Muscle of leg (tissue), 3 donors: ENCODE measurements at regions not wholly inside any gene's neighbourhood (a gene's known extent, or its start where the extent isn't known, plus 50 kb on each side); places are given as distances from the start of the nearest gene placed in this dataset.
A peak's percentile ranks its signal among the peaks of the same experiment; 100 is the strongest.
"Not testable (repeated sequence)": the region's sequence is repeated elsewhere in the genome, so short reads cannot be mapped to it uniquely, and the experiment has no call there.

ENCODE experiments used
- DNase-seq: peaks from one replicate; pipeline ENCODE4 v3.0.0; 2013
- H3K27ac ChIP-seq: one replicate; pipeline ENCODE4 v1.5.1; 2013; ENCODE audit warnings: mild to moderate bottlenecking, low read length, control low read depth
- H3K27me3 ChIP-seq: one replicate; pipeline ENCODE4 v1.6.1; 2013; ENCODE audit warnings: low read length; ENCODE audit not compliant: control insufficient read depth, insufficient read depth
- H3K36me3 ChIP-seq: one replicate; pipeline ENCODE4 v1.6.1; 2013; ENCODE audit warnings: low read length; ENCODE audit not compliant: control insufficient read depth, insufficient read depth
- H3K4me1 ChIP-seq: one replicate; pipeline ENCODE4 v1.6.1; 2013; ENCODE audit warnings: low read length; ENCODE audit not compliant: control insufficient read depth, insufficient read depth
- H3K4me3 ChIP-seq: one replicate; pipeline ENCODE4 v1.5.1; 2013; ENCODE audit warnings: low read length, control low read depth
- H3K9me3 ChIP-seq: replicated peaks from 2 replicates; pipeline ENCODE4 v1.6.1; 2013; ENCODE audit warnings: low read depth, low read length; ENCODE audit not compliant: control insufficient read depth
- WGBS: methylation state at CpG from one replicate; pipeline ENCODE4 v1.1.5; 2013; ENCODE audit warnings: missing lambda C conversion rate; ENCODE audit not compliant: insufficient coverage; 5-methylcytosine and 5-hydroxymethylcytosine counted together

DNA sequence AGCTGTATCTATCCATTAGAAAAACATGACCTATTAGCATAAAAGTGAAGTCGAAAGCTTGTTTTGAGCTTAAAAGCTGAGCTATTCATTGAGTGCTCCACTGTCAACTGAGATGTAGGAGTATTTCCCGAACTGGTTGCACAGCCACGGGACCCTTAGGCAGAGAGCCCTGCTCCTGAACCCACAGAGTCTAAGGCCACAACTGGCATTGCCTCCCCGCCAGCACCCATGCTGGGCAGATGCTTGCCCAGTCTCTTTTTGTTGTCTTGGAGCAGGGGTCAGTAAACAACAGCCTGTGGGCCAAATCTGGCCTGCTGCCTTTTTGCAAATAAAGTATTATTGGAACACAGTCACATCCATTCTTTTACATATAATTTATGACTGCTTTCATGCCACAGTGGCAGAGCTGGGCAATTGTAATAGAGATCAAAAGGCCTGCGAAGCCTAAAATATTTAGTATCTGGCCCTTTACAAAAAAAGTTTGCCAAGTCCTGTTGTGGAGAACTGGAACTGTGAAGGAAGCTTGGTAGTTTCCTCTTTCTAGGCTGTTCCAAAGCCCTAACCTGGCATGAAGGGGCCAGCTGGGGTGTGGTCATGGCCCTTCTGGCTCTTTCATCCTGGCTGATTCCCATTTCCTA, 58.4 kb upstream of the WAPL start:
- no peaks in the 10 kb centered on the region for H3K4me1 ChIP-seq
- H3K36me3 ChIP-seq: no peaks in the 10 kb centered on the region
- no peak for DNase-seq
- H3K9me3 ChIP-seq: no peaks in the 10 kb centered on the region
- no peak overlapping the region for H3K27ac ChIP-seq
- H3K27me3 ChIP-seq: peaks cover 6% of the 10 kb centered on the region
- WGBS: 91% methylated on average over 5 of the region's 5 CpGs
- H3K4me3 ChIP-seq: no peak overlapping the region

DNA sequence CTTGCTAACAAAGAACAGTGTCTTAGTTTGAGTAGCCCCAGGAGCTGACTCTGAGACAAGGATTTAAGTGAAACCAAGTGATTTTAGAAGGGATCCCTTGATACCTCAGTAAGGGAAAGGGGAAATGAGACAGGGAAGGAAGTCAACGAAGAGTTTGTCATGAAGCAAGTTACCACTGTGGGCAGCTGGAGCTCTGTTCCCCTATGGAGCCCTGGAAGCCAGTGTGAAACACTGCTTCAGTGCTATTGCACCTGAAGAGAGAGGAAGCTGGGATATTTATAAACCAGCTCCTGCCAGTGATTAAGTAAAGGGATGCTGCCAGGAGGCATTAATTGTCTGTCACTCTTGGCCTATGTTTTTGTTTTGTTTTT, 58.9 kb upstream of the WAPL start:
- Histone ChIP-seq H3K4me3 (no peak overlapping the region), H3K27ac (no peak overlapping the region), H3K36me3 (no peaks in the 10 kb centered on the region), H3K27me3 (peaks cover 6% of the 10 kb centered on the region), H3K9me3 (no peaks in the 10 kb centered on the region), H3K4me1 (peaks cover 5% of the 10 kb centered on the region)
- peak; percentile 42 for DNase-seq
- 40% methylated on average over 1 of the region's 1 CpG for WGBS

DNA sequence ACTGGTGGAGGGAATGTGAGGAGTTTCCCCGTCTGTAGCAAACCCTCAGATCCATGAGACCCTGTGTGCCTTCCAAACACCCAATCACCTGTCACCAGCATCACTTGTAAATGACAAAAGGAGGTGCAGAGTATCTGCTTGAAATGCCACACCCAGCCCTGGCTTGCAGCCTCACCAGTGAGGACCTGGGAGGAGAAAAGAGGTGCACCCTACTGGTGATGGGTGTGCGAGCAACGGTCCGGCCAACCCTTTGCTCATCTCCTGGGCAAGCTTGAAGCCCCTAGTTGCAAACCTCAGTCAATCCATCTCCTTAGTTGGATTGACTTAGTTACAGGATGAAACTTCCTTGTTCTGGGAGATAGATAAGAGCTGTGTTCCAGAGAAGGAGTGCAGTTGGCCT, 62.4 kb upstream of the WAPL start:
- WGBS: 10% methylated on average over 2 of the region's 4 CpGs
- Histone ChIP-seq H3K9me3 (no peaks in the 10 kb centered on the region), H3K36me3 (no peaks in the 10 kb centered on the region), H3K4me1 (peaks cover 7% of the 10 kb centered on the region), H3K4me3 (no peak overlapping the region), H3K27me3 (peaks cover 6% of the 10 kb centered on the region), H3K27ac (no peak overlapping the region)
- no peak for DNase-seq

DNA sequence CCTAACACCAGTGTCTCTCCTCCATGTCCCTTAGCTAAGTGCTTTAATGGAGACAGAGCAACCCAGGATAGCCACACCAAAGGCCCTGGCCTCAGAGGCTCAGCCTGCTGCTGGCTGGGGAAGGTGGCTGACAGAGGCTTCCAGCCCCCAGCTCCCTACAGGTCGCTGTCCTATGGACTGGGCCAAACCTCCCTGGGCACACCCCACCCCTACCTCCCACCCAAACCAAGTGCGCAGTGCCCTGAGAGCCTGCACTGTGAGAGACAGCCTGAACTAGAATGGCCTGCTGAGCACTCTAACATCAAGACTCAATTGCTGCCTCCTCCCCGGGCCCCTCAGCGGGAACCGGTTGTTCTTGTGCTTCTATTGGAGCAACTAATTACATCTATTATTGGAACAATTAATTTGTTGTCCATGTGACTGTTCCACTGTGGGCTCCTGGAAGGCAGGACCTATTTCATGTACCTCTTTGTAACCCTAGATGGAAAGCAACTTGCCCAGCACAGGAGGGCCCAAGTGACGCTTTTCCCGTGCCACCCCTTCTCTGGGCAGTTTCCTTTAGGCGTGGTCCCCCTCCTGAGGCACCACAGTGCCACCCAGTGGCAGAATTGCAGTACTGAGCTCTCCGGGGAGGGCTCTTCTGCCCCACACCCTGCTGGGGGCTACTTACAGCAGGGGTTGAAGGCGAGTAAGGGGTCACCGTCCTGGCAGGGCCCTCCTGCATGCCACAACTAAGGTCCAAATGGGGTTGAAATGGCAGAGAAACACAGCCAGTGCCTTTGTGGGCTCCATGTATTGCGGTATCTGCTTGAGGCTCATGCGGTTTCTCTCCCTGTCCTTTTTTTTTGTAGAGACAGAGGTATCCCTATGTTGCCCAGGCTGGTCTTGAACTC, 63.7 kb upstream of the WAPL start:
- 22% methylated on average over 7 of the region's 13 CpGs for WGBS
- no peak overlapping the region for H3K4me3 ChIP-seq
- peaks cover 7% of the 10 kb centered on the region for H3K4me1 ChIP-seq
- H3K27me3 ChIP-seq: peaks cover 6% of the 10 kb centered on the region
- no peak overlapping the region for H3K27ac ChIP-seq
- H3K36me3 ChIP-seq: no peaks in the 10 kb centered on the region
- DNase-seq: peak; percentile 57
- no peaks in the 10 kb centered on the region for H3K9me3 ChIP-seq

DNA sequence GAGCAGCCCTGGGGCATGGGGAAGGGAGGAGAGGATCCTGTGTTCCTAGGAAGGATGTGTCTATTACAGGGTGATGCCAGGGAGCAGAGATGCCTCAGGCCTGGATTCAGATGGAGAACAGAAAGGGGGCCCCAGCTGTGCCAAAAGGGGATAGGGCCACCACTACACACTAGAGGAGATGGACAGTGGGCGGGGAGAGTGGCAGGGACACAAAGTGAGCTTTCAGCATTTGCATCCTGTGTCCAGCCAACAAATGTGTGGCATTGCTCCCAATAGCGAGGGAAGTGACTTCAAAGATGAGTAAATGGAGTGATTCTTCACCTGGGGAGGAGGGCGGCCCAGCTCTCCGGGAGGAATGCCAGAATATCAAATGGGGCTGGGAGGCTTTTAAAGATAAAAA, 64.9 kb upstream of the WAPL start:
- H3K36me3 ChIP-seq: no peaks in the 10 kb centered on the region
- H3K4me3 ChIP-seq: no peak overlapping the region
- DNase-seq: no peak
- H3K9me3 ChIP-seq: no peaks in the 10 kb centered on the region
- H3K4me1 ChIP-seq: peaks cover 7% of the 10 kb centered on the region
- 27% methylated on average over 2 of the region's 4 CpGs for WGBS
- peaks cover 6% of the 10 kb centered on the region for H3K27me3 ChIP-seq
- no peak overlapping the region for H3K27ac ChIP-seq

DNA sequence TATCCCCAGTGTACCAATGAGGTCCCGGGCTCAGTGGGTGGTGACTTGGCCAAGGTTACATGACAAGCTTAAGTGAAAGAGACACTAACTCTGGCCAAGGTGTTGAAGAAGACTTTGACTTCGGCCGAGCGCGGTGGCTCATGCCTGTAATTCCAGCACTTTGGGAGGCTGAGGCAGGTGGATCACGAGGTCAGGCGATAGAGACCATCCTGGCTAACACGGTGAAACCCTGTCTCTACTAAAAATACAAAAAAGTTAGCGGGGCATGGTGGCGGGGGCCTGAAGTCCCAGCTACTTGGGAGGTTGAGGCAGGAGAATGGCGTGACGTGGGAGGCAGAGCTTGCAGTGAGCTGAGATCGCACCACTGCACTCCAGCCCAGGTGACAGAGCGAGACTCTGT, 65.6 kb upstream of the OPN4 start:
- not testable (repeated sequence) for H3K27me3 ChIP-seq, H3K4me1 ChIP-seq, H3K27ac ChIP-seq, H3K4me3 ChIP-seq, H3K36me3 ChIP-seq, DNase-seq, H3K9me3 ChIP-seq
- WGBS: 93% methylated on average over 7 of the region's 14 CpGs

DNA sequence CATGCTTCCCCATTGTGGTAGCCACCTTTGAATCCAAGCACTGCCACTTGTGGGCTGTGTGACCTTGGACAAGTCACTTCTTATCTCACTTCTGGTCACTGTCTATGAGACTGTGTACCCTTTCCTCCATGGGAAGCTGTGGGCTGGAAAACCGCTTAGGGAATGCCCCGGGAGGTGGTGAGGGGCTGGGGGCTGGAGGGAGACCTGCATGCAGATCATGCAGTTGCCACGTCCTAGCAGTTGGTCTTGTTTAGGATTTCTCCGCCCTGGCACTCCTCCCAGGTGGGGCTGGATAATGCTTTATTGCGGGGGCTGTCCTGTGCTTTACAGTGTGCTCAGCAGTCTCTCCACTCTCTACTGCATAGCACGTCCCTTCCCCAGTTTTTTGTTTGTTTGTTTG, 62.9 kb upstream of the OPN4 start:
- DNase-seq: no peak
- H3K27ac ChIP-seq: no peak overlapping the region
- H3K27me3 ChIP-seq: no peaks in the 10 kb centered on the region

DNA sequence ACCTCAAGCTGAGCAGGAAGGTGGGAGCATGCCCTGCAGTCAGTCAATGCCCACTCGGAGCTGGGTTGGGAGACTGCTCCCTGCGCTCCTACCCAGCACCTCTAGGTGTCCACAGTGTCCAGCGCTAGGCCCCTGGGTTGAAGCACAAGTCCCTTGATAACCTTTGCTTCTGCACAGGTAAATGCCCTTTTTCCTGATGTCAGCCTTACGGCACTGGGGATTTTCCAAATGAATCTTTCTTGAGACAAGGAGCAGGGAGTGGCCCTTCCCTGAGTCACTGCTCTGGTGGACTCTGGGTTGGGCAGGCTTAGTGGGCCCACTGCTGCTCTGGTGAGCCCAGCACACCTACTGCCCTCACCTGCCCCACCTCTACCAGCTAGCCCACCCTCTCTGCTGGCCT, 61.9 kb upstream of the OPN4 start:
- no peak for DNase-seq
- WGBS: 77% methylated on average over 4 of the region's 4 CpGs
- Histone ChIP-seq H3K36me3 (no peaks in the 10 kb centered on the region), H3K4me1 (no peaks in the 10 kb centered on the region), H3K27ac (no peak overlapping the region), H3K9me3 (no peaks in the 10 kb centered on the region), H3K27me3 (no peaks in the 10 kb centered on the region), H3K4me3 (no peak overlapping the region)

More for the DNA sequence above, 62.9 kb upstream of the OPN4 start:
- Histone ChIP-seq H3K36me3 (no peaks in the 10 kb centered on the region), H3K4me1 (no peaks in the 10 kb centered on the region), H3K9me3 (no peaks in the 10 kb centered on the region), H3K4me3 (no peak overlapping the region)
- whole genome bisulfite sequencing: 72% methylated on average over 6 of the region's 6 CpGs

DNA sequence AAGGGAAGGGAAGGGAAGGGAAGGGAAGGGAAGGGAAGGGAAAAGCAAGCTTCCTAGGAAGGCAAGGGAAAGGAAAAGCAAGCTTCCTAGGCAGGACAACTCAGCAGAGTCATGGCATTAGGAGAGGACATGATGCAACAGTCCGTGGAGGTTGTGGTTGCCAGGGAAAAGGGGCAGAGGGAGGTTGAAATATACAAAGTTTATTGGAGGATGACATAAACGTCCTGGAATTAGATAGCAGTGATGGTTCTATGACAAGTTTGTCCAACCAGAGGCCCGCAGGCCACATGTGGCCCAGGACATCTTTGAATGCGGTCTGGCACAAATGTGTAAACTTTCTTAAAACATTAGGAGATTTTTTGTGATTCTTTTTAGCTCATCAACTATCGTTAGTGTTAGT, 59.8 kb upstream of the OPN4 start:
- no peak overlapping the region for H3K4me3 ChIP-seq
- no peak for DNase-seq
- no peaks in the 10 kb centered on the region for H3K4me1 ChIP-seq
- 56% methylated on average over 1 of the region's 5 CpGs for WGBS
- no peaks in the 10 kb centered on the region for H3K27me3 ChIP-seq
- H3K27ac ChIP-seq: no peak overlapping the region
- no peaks in the 10 kb centered on the region for H3K9me3 ChIP-seq
- H3K36me3 ChIP-seq: no peaks in the 10 kb centered on the region

DNA sequence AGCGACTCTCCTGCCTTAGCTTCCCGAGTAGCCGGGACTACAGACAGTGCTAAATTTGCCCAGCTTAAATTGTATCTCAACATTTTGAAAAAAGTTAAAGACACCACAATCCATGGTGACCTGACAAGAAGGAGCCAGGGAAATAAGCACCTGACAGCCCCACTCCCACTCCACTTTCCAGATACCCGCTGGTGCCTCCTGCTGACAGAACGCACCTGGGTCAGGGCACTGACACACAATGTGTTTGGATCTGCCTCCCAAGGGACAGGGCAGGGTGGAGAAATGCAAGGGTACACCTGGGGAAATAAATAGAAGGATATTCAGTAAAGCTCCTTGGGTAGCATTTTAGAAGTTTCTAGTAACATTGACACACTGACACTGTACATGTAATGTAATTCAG, 58.9 kb upstream of the OPN4 start:
- 78% methylated on average over 3 of the region's 5 CpGs for WGBS
- H3K4me1 ChIP-seq: no peaks in the 10 kb centered on the region
- no peaks in the 10 kb centered on the region for H3K36me3 ChIP-seq
- DNase-seq: no peak
- H3K27me3 ChIP-seq: no peaks in the 10 kb centered on the region
- no peak overlapping the region for H3K27ac ChIP-seq
- no peak overlapping the region for H3K4me3 ChIP-seq
- no peaks in the 10 kb centered on the region for H3K9me3 ChIP-seq
